GM21825 (cell line): ENCODE measurements at regions not wholly inside any gene's neighbourhood (a gene's known extent, or its start where the extent isn't known, plus 50 kb on each side); places are given as distances from the start of the nearest gene placed in this dataset.
"Not testable (repeated sequence)": the region's sequence is repeated elsewhere in the genome, so short reads cannot be mapped to it uniquely, and the experiment has no call there.

Experiments
- ATAC-seq: cut with Tn5 transposase; IDR thresholded peaks from one replicate; pipeline ENCODE4 v1.9.1; 2021; ENCODE audit warnings: mild to moderate bottlenecking, moderate library complexity; ENCODE audit not compliant: unreplicated experiment

- ATAC-seq, result no peak
Measured at GRCh38 chr3:22373182-22373581, 622.2 kb upstream of the ZNF385D start.

DNA sequence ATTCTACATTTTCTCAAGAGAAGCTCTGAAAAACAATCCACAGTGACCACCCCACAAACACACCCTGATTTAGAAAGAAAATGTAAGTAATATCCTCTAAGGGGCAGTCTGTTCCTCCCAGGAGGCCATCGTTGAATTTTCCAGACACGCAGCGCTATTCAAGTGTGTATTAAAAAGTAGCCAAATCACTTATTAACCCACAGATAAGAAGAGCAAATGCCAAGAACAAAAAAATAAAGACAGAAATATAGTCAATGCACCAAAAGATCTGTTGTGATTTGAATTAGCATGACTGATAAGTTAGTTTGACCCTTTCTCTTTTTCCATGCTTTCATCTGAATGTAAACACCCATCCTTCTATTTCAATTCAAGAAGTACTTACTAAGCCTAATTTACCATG lies 622.8 kb upstream of the ZNF385D start:
- ATAC-seq, result no peak

DNA sequence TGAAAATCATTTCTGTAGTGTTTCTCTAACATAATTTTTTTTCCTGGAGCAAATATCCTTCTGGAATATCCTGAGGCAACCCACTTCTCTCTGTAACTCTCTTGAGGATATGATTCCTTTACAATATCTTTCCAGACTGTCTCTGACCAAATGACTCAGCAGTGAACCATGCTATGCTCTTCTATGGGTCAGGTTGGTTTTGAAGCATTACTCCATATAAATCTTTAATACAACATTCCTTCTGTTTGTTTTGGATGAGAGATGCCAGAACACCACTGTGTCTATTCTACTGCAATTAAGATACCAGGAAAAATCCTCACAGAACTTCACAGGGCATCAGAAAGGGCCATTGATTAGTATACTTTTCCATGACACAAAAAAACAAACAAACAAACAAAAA lies 626.4 kb upstream of the ZNF385D start:
- no peak for ATAC-seq

- ATAC-seq, result no peak
Measured at GRCh38 chr3:22378869-22379268, 627.9 kb upstream of the ZNF385D start.

DNA sequence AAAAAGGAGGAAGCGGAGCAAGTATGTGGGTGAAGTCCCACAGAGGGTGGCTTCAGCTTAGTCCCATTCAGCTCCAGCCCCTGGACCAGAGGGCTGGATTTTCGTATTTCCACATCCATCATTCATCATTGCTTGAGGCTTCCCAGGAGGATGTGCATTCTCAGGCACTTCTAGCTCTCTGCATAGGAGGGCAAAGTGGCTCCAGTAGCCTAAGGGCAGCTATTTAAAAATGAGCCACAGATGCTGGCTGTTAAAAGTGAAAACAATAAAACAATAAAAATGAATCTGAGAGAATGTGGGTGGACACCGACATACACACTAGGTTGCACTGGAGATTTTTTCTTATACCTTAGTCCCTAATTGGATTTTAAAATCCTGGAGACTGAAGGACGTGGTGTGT lies 629.2 kb upstream of the ZNF385D start:
- ATAC-seq, result no peak

GRCh38 chr3:22381564-22381963 lies 630.6 kb upstream of the ZNF385D start:
- not testable (repeated sequence) for ATAC-seq

DNA sequence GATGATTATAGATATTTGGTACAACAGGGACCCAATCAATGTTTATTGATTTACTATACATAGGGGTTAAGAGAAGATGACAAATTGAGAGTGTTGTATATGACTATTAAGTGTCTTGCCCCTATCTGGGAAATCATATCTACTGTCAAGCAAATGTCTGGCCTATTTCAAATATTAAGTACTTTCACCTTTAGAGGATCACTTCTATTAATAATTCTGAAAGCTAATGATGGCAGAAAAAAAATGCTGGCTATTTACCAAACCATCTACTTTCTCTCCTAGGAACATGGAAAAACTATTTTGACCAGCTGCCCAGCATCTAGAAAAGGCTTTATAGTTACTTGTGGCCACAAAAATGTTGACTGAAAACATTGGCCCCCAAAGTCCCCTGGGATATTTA lies 632.3 kb upstream of the ZNF385D start:
- no peak for ATAC-seq

DNA sequence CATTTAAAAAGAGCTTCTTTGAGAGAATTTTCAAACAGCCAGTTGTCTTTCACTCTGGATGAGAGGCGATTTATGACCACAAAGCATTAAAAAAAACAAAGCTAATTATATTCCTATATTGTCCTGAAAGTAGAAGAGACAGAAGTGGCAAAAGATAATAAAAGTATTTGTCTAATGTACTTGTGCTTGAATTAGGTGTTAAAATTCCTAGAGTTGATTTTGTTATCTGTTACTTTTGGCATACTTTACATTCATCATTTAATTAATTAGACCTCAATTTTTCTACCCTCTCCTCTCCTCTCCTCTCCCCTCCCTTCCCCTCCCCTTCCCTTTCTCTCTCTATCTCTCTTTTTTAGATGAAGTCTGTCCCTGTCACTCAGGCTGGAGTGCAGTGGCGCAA lies 635.1 kb upstream of the ZNF385D start:
- ATAC-seq, result no peak

DNA sequence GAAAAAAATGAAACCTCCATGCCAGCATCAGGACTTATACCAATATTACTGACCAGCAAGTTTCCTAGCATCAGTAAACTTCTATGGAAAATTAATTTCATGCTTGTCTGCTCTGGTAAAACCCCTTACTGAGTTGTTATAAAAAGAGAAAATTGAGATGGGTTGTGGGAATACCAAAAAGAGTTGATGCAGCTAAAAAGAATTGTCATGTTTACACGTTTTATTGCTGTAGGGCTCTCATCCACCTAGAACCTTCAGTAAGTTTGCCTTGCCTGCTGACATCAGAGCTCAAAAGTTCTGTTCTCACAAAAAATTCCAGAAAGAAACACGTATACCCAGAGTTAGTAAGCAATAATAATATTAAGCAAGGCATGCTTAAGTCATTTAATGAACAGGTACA lies 641.3 kb upstream of the ZNF385D start:
- ATAC-seq, result no peak

- no peak for ATAC-seq
Measured at GRCh38 chr3:22392859-22393258, 641.8 kb upstream of the ZNF385D start.

- ATAC-seq, result no peak
Measured at GRCh38 chr3:22399566-22399965, 648.6 kb upstream of the ZNF385D start.

DNA sequence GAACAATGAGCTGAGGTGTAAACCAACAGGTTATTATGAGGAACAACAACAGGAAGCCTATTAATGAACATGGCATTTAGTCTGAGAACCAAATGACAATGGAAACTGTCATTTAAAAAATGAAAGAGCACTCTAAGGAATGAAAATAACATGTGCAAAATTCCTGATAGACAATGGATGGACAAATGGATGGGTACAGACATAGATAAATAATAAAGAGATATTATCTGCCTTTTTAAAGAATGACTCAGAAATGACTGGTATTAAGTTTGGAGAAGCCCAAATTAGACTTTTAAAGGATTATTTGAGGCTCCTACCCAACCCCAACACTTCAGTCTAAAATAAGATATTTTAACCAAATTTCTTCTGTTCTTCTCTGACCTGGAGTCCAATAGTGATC lies 650.5 kb upstream of the ZNF385D start:
- ATAC-seq, result no peak

DNA sequence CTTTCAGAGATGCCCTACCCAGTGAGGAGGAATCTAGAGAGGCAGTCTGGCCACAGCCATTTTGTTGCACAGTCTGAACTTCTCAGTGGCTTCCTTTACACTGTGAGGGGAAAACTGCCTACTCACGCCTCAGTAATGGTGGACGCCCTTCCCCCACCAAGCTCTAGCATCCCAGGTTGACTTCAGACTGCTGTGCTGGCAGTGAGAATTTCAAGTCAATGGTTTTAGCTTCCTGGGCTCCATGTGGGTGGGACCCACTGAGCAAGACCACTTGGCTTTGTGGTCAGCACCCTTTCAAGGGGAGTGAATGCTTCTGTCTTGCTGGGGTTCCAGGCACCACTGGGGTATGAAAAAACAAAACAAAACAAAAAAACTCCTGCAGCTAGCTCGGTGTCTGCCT lies 663.2 kb upstream of the ZNF385D start:
- ATAC-seq, result no peak

DNA sequence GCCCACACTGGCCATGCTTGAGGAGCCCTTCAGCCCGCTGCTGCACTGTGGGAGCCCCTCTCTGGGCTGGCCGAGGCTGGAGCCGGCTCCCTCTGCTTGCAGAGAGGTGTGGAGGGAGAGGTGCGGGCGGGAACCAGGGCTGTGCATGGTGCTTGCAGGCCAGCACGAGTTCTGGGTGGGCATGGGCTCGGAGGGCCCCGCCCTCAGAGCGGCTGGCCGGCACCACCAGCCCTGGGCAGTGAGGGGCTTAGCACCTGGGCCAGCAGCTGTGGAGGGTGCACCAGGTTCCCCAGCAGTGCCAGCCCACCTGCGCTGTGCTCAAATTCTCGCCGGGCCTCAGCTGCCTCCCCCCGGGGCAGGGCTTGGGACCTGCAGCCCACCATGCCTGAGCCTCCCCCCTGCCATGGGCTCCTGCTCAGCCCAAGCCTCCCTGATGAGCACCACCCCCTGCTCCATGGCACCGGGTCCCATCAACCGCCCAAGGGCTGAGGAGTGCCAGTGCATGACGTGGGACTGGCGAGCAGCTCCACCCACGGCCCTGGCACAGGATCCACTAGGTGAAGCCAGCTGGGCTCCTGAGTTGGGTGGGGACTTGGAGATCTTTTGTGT lies 665.9 kb upstream of the ZNF385D start:
- ATAC-seq, result not testable (repeated sequence)

DNA sequence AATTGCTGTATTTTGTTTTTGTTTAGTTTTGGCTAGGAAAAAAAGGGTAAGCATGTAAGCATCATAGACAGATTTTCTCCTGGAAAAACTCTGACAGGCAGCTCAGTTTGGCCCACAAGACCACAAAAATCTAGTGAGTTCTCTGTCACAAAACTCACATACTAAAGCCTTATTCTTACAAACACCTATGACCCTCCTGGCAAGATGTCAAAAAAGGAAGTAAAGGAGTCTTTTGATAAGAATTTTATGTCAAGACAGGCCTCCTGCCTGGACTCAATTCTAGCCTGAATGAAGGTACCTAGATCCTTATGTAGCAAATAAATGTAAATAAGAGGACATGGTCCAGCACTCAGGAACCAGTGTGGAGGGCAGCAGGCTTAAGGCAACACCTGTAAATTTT lies 668.3 kb upstream of the ZNF385D start:
- no peak for ATAC-seq

DNA sequence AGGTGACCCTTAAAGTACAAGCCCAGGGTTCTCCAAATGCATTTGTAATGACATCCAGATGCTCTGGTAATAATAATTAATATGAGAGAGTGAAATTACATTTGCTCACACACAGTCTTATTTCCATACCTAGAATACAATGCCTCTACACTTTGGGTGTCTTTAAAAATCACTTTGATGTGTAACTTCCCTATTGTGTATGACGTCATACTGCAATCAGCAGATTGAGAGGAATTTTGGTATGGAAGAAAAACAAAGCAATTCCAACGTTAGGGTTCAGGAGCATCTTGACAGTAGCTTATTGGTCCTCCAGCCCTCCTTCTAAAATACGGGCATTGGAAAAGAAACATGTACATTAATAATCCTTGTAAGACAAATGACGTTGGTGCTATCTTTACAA lies 670.6 kb upstream of the ZNF385D start:
- no peak for ATAC-seq

DNA sequence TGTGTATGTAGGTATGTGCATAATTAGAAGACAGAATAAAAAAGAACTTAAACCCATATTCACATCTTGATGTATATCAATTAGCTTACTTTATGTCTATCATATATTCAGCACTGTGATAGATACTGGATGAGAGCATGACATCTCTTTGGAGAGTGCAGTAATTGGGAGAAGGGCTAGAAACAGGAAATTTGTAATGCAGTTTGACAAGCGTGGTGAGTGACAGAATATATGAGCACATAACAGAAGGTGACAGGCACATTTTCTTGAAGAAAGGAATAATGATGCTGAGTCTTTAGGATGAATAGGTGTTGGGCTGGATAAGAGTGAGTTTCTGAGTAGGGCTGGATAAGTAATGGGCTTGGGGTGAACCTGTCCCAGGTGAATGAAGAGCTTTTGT lies 680.3 kb upstream of the ZNF385D start:
- no peak for ATAC-seq

- ATAC-seq, result no peak
Measured at GRCh38 chr3:22439626-22440025, 688.6 kb upstream of the ZNF385D start.

- ATAC-seq, result no peak
Measured at GRCh38 chr3:22441711-22442110, 690.7 kb upstream of the ZNF385D start.

- ATAC-seq, result no peak
Measured at GRCh38 chr3:22443571-22444233, 692.7 kb upstream of the ZNF385D start.

GRCh38 chr3:22445336-22445735 lies 694.3 kb upstream of the ZNF385D start:
- ATAC-seq, result not testable (repeated sequence)

DNA sequence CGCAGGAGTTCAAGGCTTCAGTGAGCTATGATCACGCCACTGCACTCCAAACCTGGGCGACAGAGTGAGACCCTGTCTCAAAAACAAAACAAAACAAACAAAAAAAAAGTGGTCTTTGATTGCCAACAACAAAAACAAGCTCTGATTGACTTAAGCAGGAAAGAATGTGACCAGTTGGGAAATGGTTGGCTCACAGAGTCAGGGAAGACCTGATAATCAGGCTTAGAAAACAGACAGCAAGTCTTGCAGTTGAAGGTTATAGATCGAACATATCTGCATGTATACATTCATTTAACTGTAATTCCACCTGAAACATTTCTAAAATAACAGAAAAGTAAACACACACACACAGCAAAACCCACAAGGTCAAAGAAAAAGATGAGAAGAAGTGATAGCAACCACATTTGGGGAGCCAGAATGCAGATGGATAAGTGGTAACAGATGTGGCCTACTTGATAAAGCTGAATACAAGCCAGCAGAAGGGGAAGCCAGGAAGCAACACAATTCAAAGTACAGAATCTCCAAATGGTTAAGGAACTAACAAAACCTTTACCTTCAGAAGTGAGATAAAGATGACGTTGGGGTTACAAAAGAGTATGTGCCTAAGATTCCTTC lies 699.9 kb upstream of the ZNF385D start:
- ATAC-seq, result no peak

- no peak for ATAC-seq
Measured at GRCh38 chr3:22451501-22451900, 700.5 kb upstream of the ZNF385D start.
